Muscle of leg (tissue), 3 donors: ENCODE measurements at regions not wholly inside any gene's neighbourhood (a gene's known extent, or its start where the extent isn't known, plus 50 kb on each side); places are given as distances from the start of the nearest gene placed in this dataset.
"Not testable (repeated sequence)": the region's sequence is repeated elsewhere in the genome, so short reads cannot be mapped to it uniquely, and the experiment has no call there.

Experiments
- DNase-seq: peaks from one replicate; pipeline ENCODE4 v3.0.0; 2013
- H3K27ac ChIP-seq: one replicate; pipeline ENCODE4 v1.5.1; 2013; ENCODE audit warnings: mild to moderate bottlenecking, low read length, control low read depth
- H3K27me3 ChIP-seq: one replicate; pipeline ENCODE4 v1.6.1; 2013; ENCODE audit warnings: low read length; ENCODE audit not compliant: control insufficient read depth, insufficient read depth
- H3K36me3 ChIP-seq: one replicate; pipeline ENCODE4 v1.6.1; 2013; ENCODE audit warnings: low read length; ENCODE audit not compliant: control insufficient read depth, insufficient read depth
- H3K4me1 ChIP-seq: one replicate; pipeline ENCODE4 v1.6.1; 2013; ENCODE audit warnings: low read length; ENCODE audit not compliant: control insufficient read depth, insufficient read depth
- H3K4me3 ChIP-seq: one replicate; pipeline ENCODE4 v1.5.1; 2013; ENCODE audit warnings: low read length, control low read depth
- H3K9me3 ChIP-seq: replicated peaks from 2 replicates; pipeline ENCODE4 v1.6.1; 2013; ENCODE audit warnings: low read depth, low read length; ENCODE audit not compliant: control insufficient read depth
- WGBS: methylation state at CpG from one replicate; pipeline ENCODE4 v1.1.5; 2013; ENCODE audit warnings: missing lambda C conversion rate; ENCODE audit not compliant: insufficient coverage; 5-methylcytosine and 5-hydroxymethylcytosine counted together

GRCh38 chr3:130184152-130185024 lies 102.8 kb downstream of the ALG1L2 start:
- H3K27me3 ChIP-seq, H3K9me3 ChIP-seq, DNase-seq, H3K27ac ChIP-seq, H3K4me3 ChIP-seq, H3K36me3 ChIP-seq, H3K4me1 ChIP-seq: not testable (repeated sequence)
- no CpG with 5 or more reads among the region's 5 CpGs for WGBS

DNA sequence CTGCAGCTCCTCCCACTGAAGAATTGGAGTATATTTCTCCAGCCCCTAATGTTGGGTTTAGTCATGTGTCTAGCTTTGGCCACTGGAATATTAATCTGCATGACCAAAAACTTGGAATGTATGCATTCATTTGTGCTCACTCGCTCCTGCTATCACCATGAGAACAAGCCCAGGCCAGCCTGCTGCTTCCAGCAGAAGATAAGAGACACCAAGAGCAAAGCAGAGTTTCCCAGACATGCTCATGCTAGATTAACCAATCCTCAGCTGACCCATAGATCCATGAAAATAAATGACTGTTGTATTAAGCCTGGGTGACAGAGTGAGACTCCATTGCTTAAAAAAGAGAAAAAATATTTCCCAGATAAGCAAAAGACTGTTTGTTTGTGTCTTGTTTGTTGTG lies 119.6 kb downstream of the ALG1L2 start:
- not testable (repeated sequence) for H3K9me3 ChIP-seq, H3K4me1 ChIP-seq, H3K27ac ChIP-seq, H3K4me3 ChIP-seq, DNase-seq, H3K36me3 ChIP-seq, H3K27me3 ChIP-seq
- WGBS: no CpG with 5 or more reads among the region's 1 CpG

DNA sequence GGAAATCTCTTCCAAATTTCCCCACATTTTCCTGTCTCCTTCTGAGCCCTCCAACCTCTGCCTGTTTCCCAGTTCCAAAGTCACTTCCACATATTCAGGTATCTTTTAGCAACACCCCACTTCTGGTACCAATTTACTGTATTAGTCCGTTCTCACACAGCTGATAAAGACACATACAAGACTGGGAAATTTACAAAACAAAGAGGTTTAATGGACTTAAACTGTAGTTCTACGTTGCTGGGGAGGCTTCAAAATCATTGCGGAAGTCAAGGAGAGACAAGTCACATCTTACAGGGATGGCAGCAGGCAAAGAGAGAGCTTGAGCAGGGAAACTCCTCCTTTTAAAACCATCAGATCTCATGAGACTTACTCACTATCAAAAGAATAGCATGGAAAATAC lies 122.0 kb downstream of the ALG1L2 start:
- H3K36me3 ChIP-seq, H3K4me3 ChIP-seq, DNase-seq, H3K9me3 ChIP-seq, H3K4me1 ChIP-seq, H3K27ac ChIP-seq, H3K27me3 ChIP-seq: not testable (repeated sequence)
- WGBS: no CpG with 5 or more reads among the region's 3 CpGs

DNA sequence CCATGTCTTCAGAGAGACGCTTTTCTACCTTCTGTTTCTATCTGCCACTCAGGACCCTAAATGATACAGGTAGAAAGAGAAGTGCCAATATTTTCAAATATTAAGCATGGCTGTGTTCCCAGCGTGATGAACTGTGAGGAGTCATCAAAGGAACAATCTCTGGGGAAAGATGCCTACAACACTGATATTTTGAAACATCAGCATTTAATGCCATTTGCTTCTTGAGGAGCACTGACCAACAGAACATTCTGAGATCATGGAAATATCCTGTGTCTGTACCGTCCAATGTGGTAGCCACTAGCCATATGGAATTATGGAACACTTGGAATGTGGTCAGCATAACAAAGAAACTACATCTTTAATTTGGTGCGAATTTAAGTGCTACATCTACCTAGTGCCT lies 117.9 kb upstream of the COL6A5 start:
- no peaks in the 10 kb centered on the region for H3K4me1 ChIP-seq
- no peaks in the 10 kb centered on the region for H3K27me3 ChIP-seq
- no peak overlapping the region for H3K4me3 ChIP-seq
- H3K36me3 ChIP-seq: no peaks in the 10 kb centered on the region
- no peaks in the 10 kb centered on the region for H3K9me3 ChIP-seq
- no peak for DNase-seq
- H3K27ac ChIP-seq: no peak overlapping the region
- WGBS: 60% methylated on average over 1 of the region's 4 CpGs

GRCh38 chr3:130242850-130243569 lies 102.5 kb upstream of the COL6A5 start:
- H3K27ac ChIP-seq: no peak overlapping the region
- H3K27me3 ChIP-seq: no peaks in the 10 kb centered on the region
- no peaks in the 10 kb centered on the region for H3K4me1 ChIP-seq
- peak; percentile 66 for DNase-seq
- no peaks in the 10 kb centered on the region for H3K9me3 ChIP-seq
- no peak overlapping the region for H3K4me3 ChIP-seq
- no peaks in the 10 kb centered on the region for H3K36me3 ChIP-seq
- 51% methylated on average over 2 of the region's 3 CpGs for WGBS

GRCh38 chr3:130243808-130244207 lies 101.7 kb upstream of the COL6A5 start:
- Histone ChIP-seq H3K27ac (no peak overlapping the region), H3K27me3 (no peaks in the 10 kb centered on the region), H3K4me3 (no peak overlapping the region), H3K36me3 (no peaks in the 10 kb centered on the region), H3K9me3 (no peaks in the 10 kb centered on the region), H3K4me1 (no peaks in the 10 kb centered on the region)
- no peak for DNase-seq

DNA sequence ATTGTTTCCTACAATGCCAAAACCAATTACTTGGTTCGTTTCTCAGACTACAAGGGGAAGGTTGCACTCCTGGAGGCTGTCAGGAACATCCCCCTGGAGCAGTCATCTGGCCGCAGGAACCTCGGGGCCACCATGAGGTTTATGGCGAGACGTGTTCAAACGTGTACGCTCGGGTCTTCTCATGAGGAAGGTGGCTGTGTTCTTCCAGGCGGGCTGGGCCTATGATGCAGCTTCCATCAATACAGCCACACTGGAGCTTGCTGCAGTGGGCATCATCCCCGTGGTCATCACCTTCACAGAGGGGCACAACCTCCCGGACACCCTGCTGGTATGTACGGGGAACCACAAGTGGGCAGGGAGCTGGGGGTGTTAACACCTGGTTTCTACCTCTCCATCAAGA lies 94.5 kb upstream of the COL6A5 start:
- WGBS: 95% methylated on average over 7 of the region's 12 CpGs
- no peaks in the 10 kb centered on the region for H3K9me3 ChIP-seq
- no peaks in the 10 kb centered on the region for H3K36me3 ChIP-seq
- no peak for DNase-seq
- no peaks in the 10 kb centered on the region for H3K4me1 ChIP-seq
- no peaks in the 10 kb centered on the region for H3K27me3 ChIP-seq
- no peak overlapping the region for H3K27ac ChIP-seq
- no peak overlapping the region for H3K4me3 ChIP-seq

DNA sequence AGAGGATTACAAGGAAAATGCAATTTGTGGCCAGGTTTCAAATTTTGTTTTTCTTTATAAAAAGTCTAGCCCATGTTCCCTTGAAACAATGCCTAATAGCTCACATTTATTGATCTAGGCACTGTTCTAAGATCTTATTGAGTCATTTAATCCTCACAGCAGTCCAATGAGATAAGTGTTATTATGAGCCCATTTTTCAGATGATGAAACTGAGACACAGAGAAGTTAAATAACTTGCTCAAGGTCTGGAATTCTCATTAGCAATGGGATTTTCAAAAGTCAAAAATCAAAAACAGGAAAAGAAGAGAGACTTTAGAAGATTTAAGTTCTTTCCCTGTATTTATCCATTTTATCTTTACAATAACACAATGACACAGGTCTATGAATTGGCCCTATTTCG lies 90.0 kb upstream of the COL6A5 start:
- no peak overlapping the region for H3K27ac ChIP-seq
- no CpG with 5 or more reads among the region's 1 CpG for WGBS

DNA sequence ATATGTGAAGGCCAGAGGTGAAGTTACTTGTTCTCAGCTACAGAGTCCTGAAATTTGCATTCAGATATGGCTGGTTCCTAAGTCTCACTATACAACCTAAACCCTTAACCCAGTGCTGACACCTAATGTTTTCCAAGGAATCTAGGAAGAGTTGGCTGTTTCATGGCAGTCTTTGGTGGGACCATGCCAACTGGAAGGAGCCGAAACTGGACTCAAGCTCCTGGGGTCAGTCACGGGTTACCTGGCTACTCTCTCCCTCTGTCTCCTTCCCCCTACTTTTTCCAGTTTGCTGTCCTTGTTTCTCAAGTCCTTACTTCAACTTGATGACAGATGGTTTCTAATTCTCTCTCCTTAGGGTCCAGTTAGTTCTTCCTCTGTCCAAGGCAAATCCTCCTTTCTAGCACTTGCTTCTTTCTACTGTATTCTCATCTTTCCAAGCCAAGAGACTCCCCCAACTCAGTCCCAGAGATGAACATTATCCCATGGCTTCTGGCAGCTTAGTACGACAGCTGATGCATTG lies 88.6 kb upstream of the COL6A5 start:
- no peaks in the 10 kb centered on the region for H3K36me3 ChIP-seq
- no peaks in the 10 kb centered on the region for H3K27me3 ChIP-seq
- no peaks in the 10 kb centered on the region for H3K9me3 ChIP-seq
- DNase-seq: peak; percentile 94
- H3K4me1 ChIP-seq: peaks cover 24% of the 10 kb centered on the region
- 19% methylated on average over 2 of the region's 3 CpGs for WGBS
- H3K27ac ChIP-seq: peak overlapping the region; percentile 60
- H3K4me3 ChIP-seq: no peak overlapping the region

More for the DNA sequence above, 90.0 kb upstream of the COL6A5 start:
- H3K4me3 ChIP-seq: no peak overlapping the region
- no peaks in the 10 kb centered on the region for H3K27me3 ChIP-seq
- DNase-seq: no peak
- H3K9me3 ChIP-seq: no peaks in the 10 kb centered on the region
- H3K36me3 ChIP-seq: no peaks in the 10 kb centered on the region
- peaks cover 17% of the 10 kb centered on the region for H3K4me1 ChIP-seq

DNA sequence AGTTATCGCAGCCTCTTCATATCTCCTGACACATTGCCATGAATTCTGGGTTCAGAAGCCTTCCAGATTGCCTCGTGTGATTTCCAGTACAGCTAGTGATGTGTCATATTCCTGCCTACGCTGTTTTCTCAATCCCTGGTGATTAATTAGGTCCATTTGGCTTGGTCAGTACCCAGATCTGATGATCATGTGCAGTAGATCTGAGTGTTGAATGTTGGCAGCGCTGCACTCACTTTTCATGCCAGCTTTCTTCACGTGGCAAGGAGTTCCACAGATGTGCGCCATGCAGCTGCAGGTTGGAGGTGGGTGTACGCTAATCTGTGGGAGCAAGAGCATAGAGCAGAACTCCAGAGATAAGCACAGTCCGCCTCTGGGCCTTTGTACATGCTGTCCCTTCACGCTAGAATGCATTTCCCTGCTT lies 86.9 kb upstream of the COL6A5 start:
- Histone ChIP-seq H3K36me3 (no peaks in the 10 kb centered on the region), H3K27me3 (no peaks in the 10 kb centered on the region), H3K27ac (peak overlapping the region; percentile 79), H3K4me3 (no peak overlapping the region), H3K9me3 (no peaks in the 10 kb centered on the region), H3K4me1 (peaks cover 24% of the 10 kb centered on the region)
- WGBS: 28% methylated on average over 2 of the region's 9 CpGs
- DNase-seq: peak; percentile 60
